HepG2 (cell line): ENCODE measurements at regions not wholly inside any gene's neighbourhood (a gene's known extent, or its start where the extent isn't known, plus 50 kb on each side); places are given as distances from the start of the nearest gene placed in this dataset.

ENCODE experiments used
- ATAC-seq: fragments of 200-7000 bp; cut with Tn5 transposase; 3 replicates; pipeline ENCODE4 v1.9.1; 2020; ENCODE audit warnings: mild to moderate bottlenecking, moderate library complexity
- BruUV-seq: library from RNA; stranded (reverse); fragments of 400-500 nt; replicated peaks from 2 replicates; lab custom pipeline; 2021; lab: Mats Ljungman, UMichigan
- CTCF ChIA-PET: fragments of 300-600 bp; formaldehyde crosslinking; extraction: SDS; loops from one replicate; lab custom pipeline; 2021; ENCODE audit warnings: low total read pairs, inconsistent platforms, low intra/inter-chr PET ratio; lab: Yijun Ruan, JAX
- POLR2A ChIA-PET: fragments of 350-600 bp; sonication (Branson Sonifier 250); formaldehyde crosslinking; loops from one replicate; lab custom pipeline; 2020; ENCODE audit warnings: antibody characterized with exemption, inconsistent platforms; lab: Yijun Ruan, JAX
- DNase-seq: peaks from one replicate; pipeline ENCODE4 v3.0.0-alpha.2; 2015; ENCODE audit warnings: low spot score
- FAIRE-seq: peaks from 3 replicates; lab custom pipeline; 2011; peaks lifted over from hg19 to GRCh38; lab: Jason Lieb, UNC
- H2AFZ ChIP-seq: one replicate; pipeline ENCODE4 v1.6.1; 2011; ENCODE audit warnings: low read length, inconsistent platforms
- H3K27ac ChIP-seq: fragments of 300-600 bp; 3 replicates; pipeline ENCODE4 v1.8.0; 2011; ENCODE audit warnings: mixed run types, mild to moderate bottlenecking, mixed read lengths, low read length, inconsistent platforms; ENCODE audit not compliant: insufficient read depth; ENCODE audit errors: extremely low read length
- H3K27me3 ChIP-seq, 2 experiments: fragments of 200-600 bp in 1 of 2; 2 replicates in 1 of 2; 3 replicates in 1 of 2; pipeline versions ENCODE4 v1.6.0 to v1.8.0; 2011; ENCODE audit warnings: low read length in 2 of 2, mild to moderate bottlenecking in 2 of 2, moderate library complexity in 2 of 2, inconsistent platforms in 1 of 2; ENCODE audit not compliant: insufficient read depth in 2 of 2, control insufficient read depth in 1 of 2
- H3K36me3 ChIP-seq, 2 experiments: fragments of 200-600 bp in 1 of 2; replicated peaks in 1 of 2; 2 replicates in 1 of 2; 3 replicates in 1 of 2; pipeline versions ENCODE4 v1.5.1 to v1.8.0; 2011; ENCODE audit warnings: low read length in 2 of 2, inconsistent platforms in 1 of 2; ENCODE audit not compliant: insufficient read depth in 2 of 2, control insufficient read depth in 1 of 2
- H3K4me1 ChIP-seq: 2 replicates; pipeline ENCODE4 v1.5.1; 2012; ENCODE audit warnings: low read length, inconsistent platforms; ENCODE audit not compliant: insufficient read depth
- H3K4me2 ChIP-seq: 2 replicates; pipeline ENCODE4 v1.6.0; 2011; ENCODE audit warnings: low read depth, low read length, inconsistent platforms
- H3K4me3 ChIP-seq, 3 experiments: fragments of 200-600 bp in 1 of 3; sonication (generic), shearing (Covaris generic) in 1 of 3; replicated peaks in 1 of 3; 2 replicates each; pipeline ENCODE4 v1.5.1; 2011 to 2016; ENCODE audit warnings: low read length in 3 of 3, inconsistent platforms in 2 of 3, low read depth in 2 of 3, mild to moderate bottlenecking in 2 of 3, control low read depth in 1 of 3, mixed read lengths in 1 of 3; ENCODE audit not compliant: insufficient read depth in 1 of 3
- H3K79me2 ChIP-seq: one replicate; pipeline ENCODE4 v1.6.1; 2011; ENCODE audit warnings: low read length, inconsistent platforms; ENCODE audit not compliant: insufficient read depth
- H3K9ac ChIP-seq: 2 replicates; pipeline ENCODE4 v1.6.0; 2011; ENCODE audit warnings: mild to moderate bottlenecking, low read depth, low read length, inconsistent platforms; ENCODE audit not compliant: insufficient read depth
- H3K9me3 ChIP-seq: 2 replicates; pipeline ENCODE4 v1.5.1; 2012; ENCODE audit warnings: mild to moderate bottlenecking, low read length
- H4K20me1 ChIP-seq: 2 replicates; pipeline ENCODE4 v1.6.0; 2011; ENCODE audit warnings: inconsistent platforms, mild to moderate bottlenecking, low read length, moderate library complexity; ENCODE audit not compliant: insufficient read depth
- BORCS8-MEF2B ChIP-seq: sonication (generic); formaldehyde crosslinking; IDR thresholded peaks from 2 replicates; pipeline ENCODE4 v1.8.0; 2022; ENCODE audit warnings: mild to moderate bottlenecking, missing genetic modification reagents
- ELF4 ChIP-seq: sonication (generic); formaldehyde crosslinking; IDR thresholded peaks from 2 replicates; pipeline ENCODE4 v1.5.0; 2020; ENCODE audit warnings: missing genetic modification reagents, mild to moderate bottlenecking, moderate library complexity, borderline replicate concordance
- EP300 ChIP-seq, 3 experiments: sonication (generic) in 1 of 3; formaldehyde crosslinking in 1 of 3; IDR thresholded peaks; 2 replicates each; pipeline versions ENCODE4 v1.5.1 to v1.6.1; 2011 to 2020; ENCODE audit warnings: low read depth in 2 of 3, low read length in 2 of 3, borderline replicate concordance in 1 of 3, improper control_type of control experiment in 1 of 3, mild to moderate bottlenecking in 1 of 3, missing genetic modification reagents in 1 of 3, moderate library complexity in 1 of 3
- FOSL2 ChIP-seq: sonication (generic); formaldehyde crosslinking; IDR thresholded peaks from 2 replicates; pipeline ENCODE4 v1.4.0; 2020; ENCODE audit warnings: missing genetic modification reagents
- FOXP1 ChIP-seq, 2 experiments: fragments of 450-650 bp in 1 of 2; IDR thresholded peaks; 2 replicates each; pipeline ENCODE4 v1.6.1; 2017 to 2018; ENCODE audit warnings: antibody characterized with exemption in 1 of 2
- HNRNPH1 ChIP-seq: fragments of 200-400 bp; formaldehyde crosslinking; optimal IDR thresholded peaks from 2 replicates; pipeline ENCODE3; 2017; ENCODE audit warnings: mild to moderate bottlenecking, low read depth, low read length
- IKZF5 ChIP-seq: IDR thresholded peaks from 2 replicates; pipeline ENCODE4 v1.6.1; 2018; ENCODE audit warnings: missing genetic modification reagents, mild to moderate bottlenecking, missing compliant biosample characterization
- MNT ChIP-seq: fragments of 450-650 bp; IDR thresholded peaks from 2 replicates; pipeline ENCODE4 v1.6.1; 2016
- NCOA5 ChIP-seq: sonication (generic); formaldehyde crosslinking; IDR thresholded peaks from 2 replicates; pipeline ENCODE4 v1.4.0; 2020; ENCODE audit warnings: missing genetic modification reagents
- NFE2L2 ChIP-seq: fragments of 150-350 bp; IDR thresholded peaks from 2 replicates; pipeline ENCODE4 v1.6.1; 2014; ENCODE audit warnings: low read length
- NR2F1 ChIP-seq, 2 experiments: fragments of 450-650 bp in 1 of 2; formaldehyde crosslinking in 1 of 2; IDR thresholded peaks; 2 replicates each; pipeline versions ENCODE4 v1.5.0 to v1.6.1; 2016 to 2020; ENCODE audit warnings: mild to moderate bottlenecking in 1 of 2, missing compliant biosample characterization in 1 of 2, missing genetic modification reagents in 1 of 2, moderate library complexity in 1 of 2
- ZFP41 ChIP-seq: sonication (generic); formaldehyde crosslinking; IDR thresholded peaks from 2 replicates; pipeline ENCODE4 v1.4.0; 2020; ENCODE audit warnings: mild to moderate bottlenecking, missing genetic modification reagents, borderline replicate concordance
- ZNF124 ChIP-seq: sonication (generic); formaldehyde crosslinking; IDR thresholded peaks from 2 replicates; pipeline ENCODE4 v1.4.0; 2020; ENCODE audit warnings: missing genetic modification reagents
- ZNF282 ChIP-seq: fragments of 450-650 bp; IDR thresholded peaks from 2 replicates; pipeline ENCODE4 v1.6.1; 2018; ENCODE audit not compliant: partially characterized antibody
- ZNF558 ChIP-seq: sonication (generic); formaldehyde crosslinking; IDR thresholded peaks from 2 replicates; pipeline ENCODE4 v1.9.0; 2022; ENCODE audit warnings: mild to moderate bottlenecking, missing genetic modification reagents, borderline replicate concordance
- ZNF619 ChIP-seq: sonication (generic); formaldehyde crosslinking; IDR thresholded peaks from 2 replicates; pipeline ENCODE4 v1.4.0; 2020; ENCODE audit warnings: mild to moderate bottlenecking, missing genetic modification reagents
- WGBS: methylation state at CpG from one replicate; pipeline ENCODE4 v1.1.6; 2017; ENCODE audit warnings: low lambda C conversion rate; 5-methylcytosine and 5-hydroxymethylcytosine counted together
- in situ Hi-C: cut with HindIII; loops from 2 replicates; pipeline ENCODE4 v1.10.0; 2017; ENCODE audit warnings: low pct_unique_long_range_greater_than_20kb; ENCODE audit not compliant: extremely low pct_ligation_motif_present
- intact Hi-C: fragments of 100-400 bp; cut with micrococcal nuclease; formaldehyde crosslinking; loops from one replicate; pipeline ENCODE4 v1.10.0; 2022; ENCODE audit not compliant: unreplicated experiment

GRCh38 chr4:72677265-72677664 lies 108.2 kb upstream of the ADAMTS3 start (continued):
- TF ChIP-seq EP300 (IDR thresholded peaks at IDR 0.05; ENCODE audit: low read depth in 2 of 2, low read length in 2 of 2) (no peak), EP300 (CRISPR knock-in tag; IDR thresholded peaks at IDR 0.05; ENCODE audit: borderline replicate concordance) (no peak), NR2F1 (CRISPR knock-in tag; IDR thresholded peaks at IDR 0.05) (no peak), ZFP41 (CRISPR knock-in tag) (no peak), BORCS8-MEF2B (no peak), ZNF124 (CRISPR knock-in tag) (no peak), FOXP1 (IDR thresholded peaks at IDR 0.05) (no peak), FOXP1 (CRISPR knock-in tag; IDR thresholded peaks at IDR 0.05) (no peak), IKZF5 (no peak), NFE2L2 (no peak), ELF4 (CRISPR knock-in tag) (no peak), MNT (no peak), ZNF619 (CRISPR knock-in tag) (no peak), HNRNPH1 (no peak)

GRCh38 chr4:72671980-72672379 lies 103.0 kb upstream of the ADAMTS3 start:
- H3K9me3 ChIP-seq: no peaks in the 10 kb centered on the region
- ChIA-PET POLR2A (no interaction called here), CTCF (no interaction called here)
- 85% methylated on average over 3 of the region's 3 CpGs for WGBS
- no peak for ATAC-seq
- H3K4me2 ChIP-seq: no peak overlapping the region
- intact Hi-C loops: no loop called here
- no peaks in the 10 kb centered on the region for H3K27me3 ChIP-seq
- no peaks in the 10 kb centered on the region for H4K20me1 ChIP-seq
- H2AFZ ChIP-seq: no peak overlapping the region
- H3K27ac ChIP-seq: no peak overlapping the region
- no peaks in the 10 kb centered on the region for H3K4me1 ChIP-seq
- no TSS peak for BruUV-seq
- H3K36me3 ChIP-seq: no peaks in the 10 kb centered on the region
- no peaks in the 10 kb centered on the region for H3K79me2 ChIP-seq
- FAIRE-seq: no peak
- no peak overlapping the region for H3K9ac ChIP-seq
- H3K4me3 ChIP-seq: no peak overlapping the region
- in situ Hi-C loops: no loop called here
- DNase-seq: no peak
- TF ChIP-seq ZNF558 (CRISPR knock-in tag) (no peak), ZNF282 (no peak), NCOA5 (CRISPR knock-in tag) (no peak), FOSL2 (CRISPR knock-in tag) (no peak)
